ENCODE measurements at regions not wholly inside any gene's neighbourhood (a gene's known extent, or its start where the extent isn't known, plus 50 kb on each side); places are given as distances from the start of the nearest gene placed in this dataset.

DNA sequence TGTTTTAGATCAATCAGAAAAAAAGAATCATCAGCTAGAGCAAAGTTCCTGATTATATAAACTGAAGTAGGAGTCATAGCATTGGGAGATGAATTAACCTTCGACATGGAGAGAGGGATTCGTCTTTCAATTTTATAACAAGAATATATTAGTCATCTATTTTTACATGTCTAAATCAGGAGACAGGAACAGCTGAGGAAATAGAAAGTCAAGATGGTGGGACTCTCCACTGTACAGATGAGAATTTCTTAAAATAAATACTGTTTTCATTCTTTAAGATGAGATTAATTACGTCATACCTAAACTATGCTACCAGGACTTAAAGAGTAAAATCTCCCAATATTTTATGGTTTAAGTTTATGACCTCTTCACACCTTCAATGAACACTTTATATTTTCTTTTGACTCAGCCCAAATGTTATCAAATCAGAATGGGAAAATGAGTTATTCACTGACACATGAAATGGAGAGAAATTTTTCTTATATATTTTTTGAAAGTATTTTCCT, 1137.7 kb downstream of the EPHA7 start:
- H3K4me3 ChIP-seq (ENCODE audit: low read depth in 1 of 3, low read length in 3 of 3): no peak overlapping the region
- WGBS: 36% methylated on average over 3 of the region's 3 CpGs
- DNase-seq (ENCODE audit: low spot score): no peak
- no peak overlapping the region for H3K27ac ChIP-seq (ENCODE audit: low read depth in 1 of 2, low read length in 2 of 2)
- no peaks in the 10 kb centered on the region for H3K4me1 ChIP-seq (ENCODE audit: control insufficient read depth in 4 of 4, insufficient read depth in 4 of 4, low read length in 3 of 4)
- no peaks in the 10 kb centered on the region for H3K36me3 ChIP-seq (ENCODE audit: control insufficient read depth in 4 of 4, insufficient read depth in 3 of 4, low read depth in 1 of 4, low read length in 3 of 4)
- no peak for TF ChIP-seq JUND (IDR thresholded peaks at IDR 0.05)
- no peak for TF ChIP-seq RXRA (IDR thresholded peaks at IDR 0.05)
- TF ChIP-seq FOXA2 (IDR thresholded peaks at IDR 0.05): no peak
- TF ChIP-seq TAF1 (conservative IDR thresholded peaks at IDR 0.05): no peak
- TF ChIP-seq, protein P1, sequence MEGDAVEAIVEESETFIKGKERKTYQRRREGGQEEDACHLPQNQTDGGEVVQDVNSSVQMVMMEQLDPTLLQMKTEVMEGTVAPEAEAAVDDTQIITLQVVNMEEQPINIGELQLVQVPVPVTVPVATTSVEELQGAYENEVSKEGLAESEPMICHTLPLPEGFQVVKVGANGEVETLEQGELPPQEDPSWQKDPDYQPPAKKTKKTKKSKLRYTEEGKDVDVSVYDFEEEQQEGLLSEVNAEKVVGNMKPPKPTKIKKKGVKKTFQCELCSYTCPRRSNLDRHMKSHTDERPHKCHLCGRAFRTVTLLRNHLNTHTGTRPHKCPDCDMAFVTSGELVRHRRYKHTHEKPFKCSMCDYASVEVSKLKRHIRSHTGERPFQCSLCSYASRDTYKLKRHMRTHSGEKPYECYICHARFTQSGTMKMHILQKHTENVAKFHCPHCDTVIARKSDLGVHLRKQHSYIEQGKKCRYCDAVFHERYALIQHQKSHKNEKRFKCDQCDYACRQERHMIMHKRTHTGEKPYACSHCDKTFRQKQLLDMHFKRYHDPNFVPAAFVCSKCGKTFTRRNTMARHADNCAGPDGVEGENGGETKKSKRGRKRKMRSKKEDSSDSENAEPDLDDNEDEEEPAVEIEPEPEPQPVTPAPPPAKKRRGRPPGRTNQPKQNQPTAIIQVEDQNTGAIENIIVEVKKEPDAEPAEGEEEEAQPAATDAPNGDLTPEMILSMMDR (IDR thresholded peaks at IDR 0.05; ENCODE audit: low read depth, low read length, missing input control): no peak
- TF ChIP-seq, protein P2, sequence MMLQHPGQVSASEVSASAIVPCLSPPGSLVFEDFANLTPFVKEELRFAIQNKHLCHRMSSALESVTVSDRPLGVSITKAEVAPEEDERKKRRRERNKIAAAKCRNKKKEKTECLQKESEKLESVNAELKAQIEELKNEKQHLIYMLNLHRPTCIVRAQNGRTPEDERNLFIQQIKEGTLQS (IDR thresholded peaks at IDR 0.05): no peak
- TF ChIP-seq, protein P3, sequence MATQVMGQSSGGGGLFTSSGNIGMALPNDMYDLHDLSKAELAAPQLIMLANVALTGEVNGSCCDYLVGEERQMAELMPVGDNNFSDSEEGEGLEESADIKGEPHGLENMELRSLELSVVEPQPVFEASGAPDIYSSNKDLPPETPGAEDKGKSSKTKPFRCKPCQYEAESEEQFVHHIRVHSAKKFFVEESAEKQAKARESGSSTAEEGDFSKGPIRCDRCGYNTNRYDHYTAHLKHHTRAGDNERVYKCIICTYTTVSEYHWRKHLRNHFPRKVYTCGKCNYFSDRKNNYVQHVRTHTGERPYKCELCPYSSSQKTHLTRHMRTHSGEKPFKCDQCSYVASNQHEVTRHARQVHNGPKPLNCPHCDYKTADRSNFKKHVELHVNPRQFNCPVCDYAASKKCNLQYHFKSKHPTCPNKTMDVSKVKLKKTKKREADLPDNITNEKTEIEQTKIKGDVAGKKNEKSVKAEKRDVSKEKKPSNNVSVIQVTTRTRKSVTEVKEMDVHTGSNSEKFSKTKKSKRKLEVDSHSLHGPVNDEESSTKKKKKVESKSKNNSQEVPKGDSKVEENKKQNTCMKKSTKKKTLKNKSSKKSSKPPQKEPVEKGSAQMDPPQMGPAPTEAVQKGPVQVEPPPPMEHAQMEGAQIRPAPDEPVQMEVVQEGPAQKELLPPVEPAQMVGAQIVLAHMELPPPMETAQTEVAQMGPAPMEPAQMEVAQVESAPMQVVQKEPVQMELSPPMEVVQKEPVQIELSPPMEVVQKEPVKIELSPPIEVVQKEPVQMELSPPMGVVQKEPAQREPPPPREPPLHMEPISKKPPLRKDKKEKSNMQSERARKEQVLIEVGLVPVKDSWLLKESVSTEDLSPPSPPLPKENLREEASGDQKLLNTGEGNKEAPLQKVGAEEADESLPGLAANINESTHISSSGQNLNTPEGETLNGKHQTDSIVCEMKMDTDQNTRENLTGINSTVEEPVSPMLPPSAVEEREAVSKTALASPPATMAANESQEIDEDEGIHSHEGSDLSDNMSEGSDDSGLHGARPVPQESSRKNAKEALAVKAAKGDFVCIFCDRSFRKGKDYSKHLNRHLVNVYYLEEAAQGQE (IDR thresholded peaks at IDR 0.05): no peak
- H3K27me3 ChIP-seq (ENCODE audit: control insufficient read depth in 4 of 4, insufficient read depth in 4 of 4, low read length in 3 of 4): no peaks in the 10 kb centered on the region
- H3K9me3 ChIP-seq (ENCODE audit: control insufficient read depth in 4 of 4, low read length in 3 of 4): no peaks in the 10 kb centered on the region
- H3K9ac ChIP-seq (ENCODE audit: low read depth in 1 of 2, low read length in 2 of 2): no peak overlapping the region

DNA sequence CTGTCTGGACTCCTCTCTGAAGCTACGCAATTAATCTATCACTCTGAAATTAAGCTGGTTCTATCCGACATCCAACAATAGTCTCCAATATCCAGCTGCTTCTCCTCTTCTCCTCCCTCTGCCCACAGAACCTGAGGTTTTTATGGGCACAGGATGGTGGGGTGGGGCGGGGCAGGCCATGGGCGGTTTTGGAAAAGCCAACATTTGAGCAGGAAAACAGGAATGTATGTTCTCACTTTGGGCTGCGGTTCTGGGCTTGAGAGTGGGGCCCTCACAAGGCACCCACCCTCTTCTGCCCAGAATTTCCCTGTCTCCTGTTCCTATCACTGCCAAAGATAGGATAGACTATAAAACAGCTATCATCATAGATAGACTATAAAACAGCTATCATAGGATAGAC, 1144.2 kb downstream of the EPHA7 start:
- no peak overlapping the region for H3K9ac ChIP-seq (ENCODE audit: low read depth in 1 of 2, low read length in 2 of 2)
- DNase-seq (ENCODE audit: low spot score): no peak
- 77% methylated on average over 5 of the region's 5 CpGs for WGBS
- TF ChIP-seq RXRA (IDR thresholded peaks at IDR 0.05): no peak
- no peak for TF ChIP-seq RAD21 (IDR thresholded peaks at IDR 0.05)
- no peak for TF ChIP-seq EGR1 (IDR thresholded peaks at IDR 0.05; ENCODE audit: low read depth in 2 of 2)
- TF ChIP-seq FOXA2 (IDR thresholded peaks at IDR 0.05): no peak
- TF ChIP-seq, protein P4, sequence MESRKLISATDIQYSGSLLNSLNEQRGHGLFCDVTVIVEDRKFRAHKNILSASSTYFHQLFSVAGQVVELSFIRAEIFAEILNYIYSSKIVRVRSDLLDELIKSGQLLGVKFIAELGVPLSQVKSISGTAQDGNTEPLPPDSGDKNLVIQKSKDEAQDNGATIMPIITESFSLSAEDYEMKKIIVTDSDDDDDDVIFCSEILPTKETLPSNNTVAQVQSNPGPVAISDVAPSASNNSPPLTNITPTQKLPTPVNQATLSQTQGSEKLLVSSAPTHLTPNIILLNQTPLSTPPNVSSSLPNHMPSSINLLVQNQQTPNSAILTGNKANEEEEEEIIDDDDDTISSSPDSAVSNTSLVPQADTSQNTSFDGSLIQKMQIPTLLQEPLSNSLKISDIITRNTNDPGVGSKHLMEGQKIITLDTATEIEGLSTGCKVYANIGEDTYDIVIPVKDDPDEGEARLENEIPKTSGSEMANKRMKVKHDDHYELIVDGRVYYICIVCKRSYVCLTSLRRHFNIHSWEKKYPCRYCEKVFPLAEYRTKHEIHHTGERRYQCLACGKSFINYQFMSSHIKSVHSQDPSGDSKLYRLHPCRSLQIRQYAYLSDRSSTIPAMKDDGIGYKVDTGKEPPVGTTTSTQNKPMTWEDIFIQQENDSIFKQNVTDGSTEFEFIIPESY (IDR thresholded peaks at IDR 0.05): no peak
- H3K36me3 ChIP-seq (ENCODE audit: control insufficient read depth in 4 of 4, insufficient read depth in 3 of 4, low read depth in 1 of 4, low read length in 3 of 4): no peaks in the 10 kb centered on the region
- no peaks in the 10 kb centered on the region for H3K9me3 ChIP-seq (ENCODE audit: control insufficient read depth in 4 of 4, low read length in 3 of 4)
- no peaks in the 10 kb centered on the region for H3K4me1 ChIP-seq (ENCODE audit: control insufficient read depth in 4 of 4, insufficient read depth in 4 of 4, low read length in 3 of 4)
- no peak overlapping the region for H3K4me3 ChIP-seq (ENCODE audit: low read depth in 1 of 3, low read length in 3 of 3)
- no peak overlapping the region for H3K27ac ChIP-seq (ENCODE audit: low read depth in 1 of 2, low read length in 2 of 2)
- H3K27me3 ChIP-seq (ENCODE audit: control insufficient read depth in 4 of 4, insufficient read depth in 4 of 4, low read length in 3 of 4): no peaks in the 10 kb centered on the region

Measured in liver (tissue), 8 donors.